A673 (cell line): ENCODE measurements at regions not wholly inside any gene's neighbourhood (a gene's known extent, or its start where the extent isn't known, plus 50 kb on each side); places are given as distances from the start of the nearest gene placed in this dataset.
A peak's percentile ranks its signal among the peaks of the same experiment; 100 is the strongest.

Experiments used
- BruUV-seq: library from RNA; stranded (reverse); fragments of 400-500 nt; replicated peaks from 2 replicates; lab custom pipeline; 2021; lab: Mats Ljungman, UMichigan
- CTCF ChIA-PET: fragments of 300-600 bp; sonication (Branson Sonifier 250); formaldehyde crosslinking; loops from one replicate; lab custom pipeline; 2022; ENCODE audit warnings: antibody characterized with exemption; lab: Charles Lee
- POLR2A ChIA-PET: fragments of 300-600 bp; sonication (Branson Sonifier 250); formaldehyde crosslinking; loops from one replicate; lab custom pipeline; 2022; ENCODE audit warnings: antibody characterized with exemption; ENCODE audit not compliant: low non-redundant PET; lab: Charles Lee
- DNase-seq: peaks from one replicate; pipeline ENCODE4 v3.0.0-alpha.2; 2015; ENCODE audit warnings: low spot score
- H3K27ac ChIP-seq: fragments of 200-600 bp; sonication (generic); 2 replicates; pipeline ENCODE4 v1.5.1; 2016; ENCODE audit warnings: mixed run types, low read depth, mild to moderate bottlenecking, mixed read lengths, antibody characterized with exemption, low read length; ENCODE audit not compliant: poor library complexity, severe bottlenecking
- H3K27me3 ChIP-seq: fragments of 200-600 bp; sonication (generic); replicated peaks from 2 replicates; pipeline ENCODE4 v1.6.1; 2017; ENCODE audit warnings: mixed run types, low read depth, mild to moderate bottlenecking, mixed read lengths, antibody characterized with exemption, low read length; ENCODE audit not compliant: insufficient read depth, poor library complexity
- H3K36me3 ChIP-seq: fragments of 200-600 bp; sonication (generic); 2 replicates; pipeline ENCODE4 v1.6.1; 2016; ENCODE audit warnings: mixed run types, mild to moderate bottlenecking, mixed read lengths, antibody characterized with exemption, low read length; ENCODE audit not compliant: insufficient read depth, poor library complexity, severe bottlenecking
- H3K4me1 ChIP-seq: fragments of 200-600 bp; sonication (generic); 2 replicates; pipeline ENCODE4 v1.6.1; 2017; ENCODE audit warnings: mixed run types, mild to moderate bottlenecking, mixed read lengths, antibody characterized with exemption, low read length; ENCODE audit not compliant: insufficient read depth, poor library complexity, severe bottlenecking
- H3K4me3 ChIP-seq: fragments of 200-600 bp; sonication (generic); 2 replicates; pipeline ENCODE4 v1.5.1; 2016; ENCODE audit warnings: low read depth, mixed run types, mild to moderate bottlenecking, mixed read lengths, low read length; ENCODE audit not compliant: poor library complexity, severe bottlenecking
- H3K9me3 ChIP-seq: fragments of 200-600 bp; sonication (generic); 2 replicates; pipeline ENCODE4 v1.6.1; 2016; ENCODE audit warnings: mixed run types, low read depth, mild to moderate bottlenecking, mixed read lengths, antibody characterized with exemption, low read length; ENCODE audit not compliant: poor library complexity, severe bottlenecking
- EZH2 ChIP-seq: fragments of 200-600 bp; sonication (generic); IDR thresholded peaks from 2 replicates; pipeline ENCODE4 v1.6.1; 2017; ENCODE audit warnings: borderline replicate concordance, low read depth, mild to moderate bottlenecking, mixed read lengths, antibody characterized with exemption, low read length; ENCODE audit not compliant: poor library complexity, severe bottlenecking
- intact Hi-C: fragments of 100-400 bp; cut with micrococcal nuclease; formaldehyde crosslinking; loops from one replicate; pipeline ENCODE4 v1.10.0; 2022; ENCODE audit not compliant: unreplicated experiment
- TF ChIP-seq, protein P1 (sequence below): fragments of 300-800, 200-600 bp; sonication (generic); conservative IDR thresholded peaks from 2 replicates; pipeline ENCODE4 v1.5.1; 2017; ENCODE audit warnings: low read depth, mild to moderate bottlenecking, antibody characterized with exemption, low read length, moderate library complexity, mixed read lengths

DNA sequence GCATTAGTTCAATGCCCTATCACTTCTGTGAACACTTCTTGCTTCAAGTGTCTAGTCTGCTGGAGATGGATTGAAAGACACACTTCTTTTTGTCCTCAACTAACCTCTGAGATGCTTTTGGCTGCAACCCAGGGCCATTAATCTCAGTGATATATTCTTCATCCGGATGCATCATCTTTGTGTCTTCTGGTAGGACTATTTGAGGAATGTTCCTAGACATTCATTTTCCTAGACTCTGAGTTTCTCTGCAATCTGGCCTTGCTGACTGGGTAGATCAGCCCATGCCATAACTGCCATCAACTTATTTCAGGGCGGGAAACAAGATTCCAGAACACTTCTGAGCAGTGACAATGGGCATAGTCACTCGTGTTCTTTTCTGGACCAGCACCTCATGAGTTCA lies 329.4 kb downstream of the PDGFC start:
- Histone ChIP-seq H3K27ac (no peak overlapping the region), H3K9me3 (no peaks in the 10 kb centered on the region), H3K27me3 (no peaks in the 10 kb centered on the region), H3K4me1 (peaks cover 20% of the 10 kb centered on the region), H3K36me3 (no peaks in the 10 kb centered on the region), H3K4me3 (no peak overlapping the region)
- ChIA-PET CTCF (no interaction called here), POLR2A (no interaction called here)
- TF ChIP-seq, protein P1, sequence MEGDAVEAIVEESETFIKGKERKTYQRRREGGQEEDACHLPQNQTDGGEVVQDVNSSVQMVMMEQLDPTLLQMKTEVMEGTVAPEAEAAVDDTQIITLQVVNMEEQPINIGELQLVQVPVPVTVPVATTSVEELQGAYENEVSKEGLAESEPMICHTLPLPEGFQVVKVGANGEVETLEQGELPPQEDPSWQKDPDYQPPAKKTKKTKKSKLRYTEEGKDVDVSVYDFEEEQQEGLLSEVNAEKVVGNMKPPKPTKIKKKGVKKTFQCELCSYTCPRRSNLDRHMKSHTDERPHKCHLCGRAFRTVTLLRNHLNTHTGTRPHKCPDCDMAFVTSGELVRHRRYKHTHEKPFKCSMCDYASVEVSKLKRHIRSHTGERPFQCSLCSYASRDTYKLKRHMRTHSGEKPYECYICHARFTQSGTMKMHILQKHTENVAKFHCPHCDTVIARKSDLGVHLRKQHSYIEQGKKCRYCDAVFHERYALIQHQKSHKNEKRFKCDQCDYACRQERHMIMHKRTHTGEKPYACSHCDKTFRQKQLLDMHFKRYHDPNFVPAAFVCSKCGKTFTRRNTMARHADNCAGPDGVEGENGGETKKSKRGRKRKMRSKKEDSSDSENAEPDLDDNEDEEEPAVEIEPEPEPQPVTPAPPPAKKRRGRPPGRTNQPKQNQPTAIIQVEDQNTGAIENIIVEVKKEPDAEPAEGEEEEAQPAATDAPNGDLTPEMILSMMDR, result no peak
- no peak for TF ChIP-seq EZH2
- intact Hi-C loops, result no loop called here
- BruUV-seq, result no TSS peak
- peak; percentile 74 for DNase-seq

DNA sequence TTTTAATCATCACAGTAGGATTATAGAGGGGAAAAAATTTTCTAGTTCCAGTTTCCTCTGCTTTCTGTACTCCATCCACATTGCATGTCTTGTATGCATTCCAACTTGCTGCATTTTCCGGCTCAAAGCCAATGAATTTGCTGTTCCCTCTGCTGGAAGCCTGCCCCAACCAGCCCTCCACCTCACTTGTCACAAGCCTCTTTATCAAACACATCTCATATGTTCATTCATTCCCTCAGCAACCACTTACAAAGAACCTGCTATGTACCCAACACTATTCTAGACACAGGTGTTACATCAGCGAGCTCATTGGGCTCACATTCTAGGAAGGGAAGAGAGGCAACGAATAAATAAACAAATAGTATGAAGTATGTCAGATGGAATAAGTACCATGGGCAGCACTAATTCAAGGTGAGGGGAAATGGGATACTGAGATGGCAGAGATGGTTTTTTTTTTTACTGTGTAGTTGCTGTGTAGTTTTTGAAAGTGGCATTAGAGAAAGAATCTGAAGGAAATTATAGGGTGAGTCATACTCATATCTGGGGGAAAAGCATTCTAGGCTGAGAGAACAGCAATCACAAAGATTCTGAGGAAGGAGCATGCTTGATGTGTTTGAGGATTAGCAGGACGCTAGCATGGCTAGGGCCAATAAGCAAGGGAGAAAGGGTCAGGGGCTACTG lies 332.5 kb downstream of the PDGFC start:
- H3K9me3 ChIP-seq, result no peaks in the 10 kb centered on the region
- H3K4me1 ChIP-seq, result peaks cover 23% of the 10 kb centered on the region
- BruUV-seq, result no TSS peak
- H3K36me3 ChIP-seq, result no peaks in the 10 kb centered on the region
- peak overlapping the region; percentile 35 for H3K27ac ChIP-seq
- ChIA-PET CTCF (no interaction called here), POLR2A (no interaction called here)
- no peak overlapping the region for H3K4me3 ChIP-seq
- TF ChIP-seq, protein P1, result no peak
- TF ChIP-seq EZH2, result no peak
- DNase-seq, result peak; percentile 51
- no peaks in the 10 kb centered on the region for H3K27me3 ChIP-seq
- intact Hi-C loops, result no loop called here

DNA sequence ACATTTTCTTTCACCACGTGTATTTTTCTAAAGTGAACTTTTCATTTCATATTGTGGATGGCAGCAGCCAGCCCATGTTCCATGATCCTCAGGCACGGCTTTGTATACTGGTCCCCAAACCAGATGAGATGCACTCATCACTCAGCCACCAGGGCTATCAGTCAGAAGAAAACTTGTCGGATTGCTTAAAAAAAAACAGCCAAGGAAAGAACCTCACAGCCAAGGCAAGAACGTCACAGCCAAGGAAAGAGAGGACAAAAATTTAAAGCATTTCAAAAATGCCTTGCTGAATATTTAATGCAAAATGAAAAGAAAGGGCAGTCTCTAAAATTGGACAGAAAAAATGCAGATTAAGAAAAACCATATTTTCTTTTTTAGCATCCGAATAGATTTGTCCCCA lies 333.3 kb downstream of the PDGFC start:
- TF ChIP-seq, protein P1, result no peak
- TF ChIP-seq EZH2, result no peak
- no peaks in the 10 kb centered on the region for H3K9me3 ChIP-seq
- no TSS peak for BruUV-seq
- ChIA-PET POLR2A (no interaction called here), CTCF (no interaction called here)
- intact Hi-C loops, result no loop called here
- DNase-seq, result peak; percentile 31
- H3K4me3 ChIP-seq, result no peak overlapping the region
- no peaks in the 10 kb centered on the region for H3K36me3 ChIP-seq
- H3K27ac ChIP-seq, result peak overlapping the region; percentile 35
- peaks cover 28% of the 10 kb centered on the region for H3K4me1 ChIP-seq
- no peaks in the 10 kb centered on the region for H3K27me3 ChIP-seq
